ENCODE measurements at regions not wholly inside any gene's neighbourhood (a gene's known extent, or its start where the extent isn't known, plus 50 kb on each side); places are given as distances from the start of the nearest gene placed in this dataset.
"Not testable (repeated sequence)": the region's sequence is repeated elsewhere in the genome, so short reads cannot be mapped to it uniquely, and the experiment has no call there.

GRCh38 chr10:22875581-22875980, 52.3 kb upstream of the ARMC3 start:
- DNase-seq, result no peak

GRCh38 chr10:22874189-22874854, 53.5 kb upstream of the ARMC3 start:
- DNase-seq, result no peak

GRCh38 chr10:22856444-22857074, 71.3 kb upstream of the ARMC3 start:
- no peak for DNase-seq

GRCh38 chr10:22854935-22855421, 72.9 kb upstream of the ARMC3 start:
- DNase-seq, result no peak

GRCh38 chr10:22853906-22854447, 73.9 kb upstream of the ARMC3 start:
- DNase-seq, result no peak

GRCh38 chr10:22852712-22853353, 75.0 kb upstream of the ARMC3 start:
- DNase-seq, result peak in 1 of 3 donors; percentile 7

GRCh38 chr10:22851865-22852239, 76.0 kb upstream of the ARMC3 start:
- DNase-seq, result no peak

GRCh38 chr10:22850541-22850940, 77.3 kb upstream of the ARMC3 start:
- no peak for DNase-seq

- DNase-seq, result peak in 2 of 3 donors; percentile 11 to 27
These were observed 78.6 kb upstream of the ARMC3 start for GRCh38 chr10:22849077-22849805.

- no peak for DNase-seq
These were observed 79.3 kb upstream of the ARMC3 start for GRCh38 chr10:22848509-22848908.

- DNase-seq, result no peak
These were observed 81.6 kb upstream of the ARMC3 start for GRCh38 chr10:22846294-22846693.

GRCh38 chr10:22839639-22840038, 88.2 kb upstream of the ARMC3 start:
- DNase-seq, result no peak

GRCh38 chr10:22837771-22838170, 90.1 kb upstream of the ARMC3 start:
- peak; percentile 38 to 79 (median 74) for DNase-seq

GRCh38 chr10:22837351-22837750, 90.5 kb upstream of the ARMC3 start:
- DNase-seq, result peak in 2 of 3 donors; percentile 29 to 54

GRCh38 chr10:22834471-22834870, 93.4 kb upstream of the ARMC3 start:
- no peak for DNase-seq

- no peak for DNase-seq
These were observed 94.1 kb upstream of the ARMC3 start for GRCh38 chr10:22833781-22834180.

- no peak for DNase-seq
These were observed 94.5 kb upstream of the ARMC3 start for GRCh38 chr10:22833353-22833752.

- DNase-seq, result no peak
These were observed 95.0 kb upstream of the ARMC3 start for GRCh38 chr10:22832851-22833250.

- DNase-seq, result no peak
These were observed 95.7 kb upstream of the ARMC3 start for GRCh38 chr10:22832066-22832602.

- DNase-seq, result no peak
These were observed 96.3 kb upstream of the ARMC3 start for GRCh38 chr10:22831586-22831985.

GRCh38 chr10:22828712-22829111, 99.1 kb upstream of the ARMC3 start:
- DNase-seq, result not testable (repeated sequence)

- DNase-seq, result peak; percentile 40 to 66 (median 57)
These were observed 102.0 kb upstream of the ARMC3 start for GRCh38 chr10:22825841-22826240.

GRCh38 chr10:22824984-22825383, 102.9 kb upstream of the ARMC3 start:
- no peak for DNase-seq

Data from suppressor macrophage treated with lipopolysaccharide for 1 hour (primary cell).